Activated naive CD4-positive, alpha-beta T cell treated with anti-CD3 and anti-CD28 coated beads for 36 hours (primary cell): ENCODE measurements at regions not wholly inside any gene's neighbourhood (a gene's known extent, or its start where the extent isn't known, plus 50 kb on each side); places are given as distances from the start of the nearest gene placed in this dataset.

ENCODE experiments used
- CTCF ChIA-PET: fragments of 350-600 bp; sonication (Branson Sonifier 250); formaldehyde crosslinking; loops from one replicate; lab custom pipeline; 2021; ENCODE audit warnings: antibody characterized with exemption; lab: Charles Lee
- DNase-seq: peaks from one replicate; pipeline ENCODE4 v3.0.0-alpha.2; 2020
- H3K27ac Mint-ChIP-seq: one replicate; pipeline ENCODE4 v1.8.0; 2021; ENCODE audit warnings: mild to moderate bottlenecking, mixed read lengths
- H3K27me3 Mint-ChIP-seq: one replicate; pipeline ENCODE4 v1.8.0; 2021; ENCODE audit warnings: low read depth, mixed read lengths
- H3K36me3 Mint-ChIP-seq: one replicate; pipeline ENCODE4 v1.8.0; 2021; ENCODE audit warnings: low read depth, mixed read lengths
- H3K4me1 Mint-ChIP-seq: one replicate; pipeline ENCODE4 v1.8.0; 2021; ENCODE audit warnings: low read depth, mixed read lengths
- H3K4me3 Mint-ChIP-seq: one replicate; pipeline ENCODE4 v1.8.0; 2021; ENCODE audit warnings: mild to moderate bottlenecking, moderate library complexity, mixed read lengths
- H3K9me3 Mint-ChIP-seq: one replicate; pipeline ENCODE4 v1.8.0; 2021; ENCODE audit warnings: mixed read lengths
- intact Hi-C: fragments of 100-400 bp; cut with micrococcal nuclease; formaldehyde crosslinking; loops from one replicate; pipeline ENCODE4 v1.15.1; 2023

DNA sequence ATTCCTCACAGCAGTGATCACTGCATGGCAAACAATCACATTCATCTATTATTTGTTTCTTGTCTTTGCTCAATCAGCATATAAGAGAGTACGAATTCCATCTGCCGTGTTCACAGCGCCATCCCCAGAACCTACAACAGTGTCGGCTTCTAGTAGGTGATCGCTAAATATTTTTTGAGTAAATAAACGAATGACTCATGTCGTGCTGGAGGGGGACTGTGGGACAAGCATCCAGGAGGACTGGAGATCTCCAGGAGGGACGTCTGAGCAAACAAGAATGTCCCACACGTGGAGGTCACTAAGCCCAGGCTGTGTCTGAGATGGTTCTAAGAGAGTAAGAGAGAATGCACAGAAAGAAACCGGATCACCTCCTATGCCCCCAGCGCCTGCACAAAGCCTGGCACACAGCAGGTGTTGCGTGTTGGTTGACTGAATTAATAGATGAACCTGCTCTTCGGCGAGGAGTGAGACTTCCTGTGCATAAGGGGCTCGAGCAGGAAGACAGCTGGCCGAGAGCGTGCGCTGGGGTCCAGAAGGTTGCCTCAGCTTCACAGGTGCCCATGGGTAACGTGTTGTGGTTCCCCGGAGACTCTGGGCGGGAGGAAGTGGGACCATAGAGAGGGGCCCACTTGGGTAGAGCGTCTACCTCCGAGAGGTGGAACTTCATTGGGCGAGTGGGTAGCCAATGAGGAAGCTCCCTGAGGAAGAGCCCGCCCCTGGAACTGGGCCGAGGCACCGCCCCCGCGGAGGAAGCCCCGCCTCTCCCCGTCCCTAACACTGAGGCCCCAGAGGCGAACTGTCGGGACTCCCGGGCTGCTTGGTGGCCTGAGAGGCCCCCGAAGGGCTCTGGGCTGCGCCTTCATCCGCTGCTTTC lies 193.0 kb downstream of the MELK start:
- intact Hi-C loops = loop anchor here (1.0 to 5.0 kb wide), 5 partner anchors 193 to 1663 kb away; partner anchors contain the start of genes MELK, STOML2, ZBTB5 and ZCCHC7
- no peaks in the 10 kb centered on the region for H3K36me3 Mint-ChIP-seq
- H3K27ac Mint-ChIP-seq = no peak overlapping the region
- peaks cover 4% of the 10 kb centered on the region for H3K27me3 Mint-ChIP-seq
- H3K9me3 Mint-ChIP-seq = no peaks in the 10 kb centered on the region
- H3K4me3 Mint-ChIP-seq = peak overlapping the region; percentile 70
- DNase-seq = peak; percentile 95
- no peaks in the 10 kb centered on the region for H3K4me1 Mint-ChIP-seq
- CTCF ChIA-PET = interaction anchor here (0.6 to 1.9 kb wide), 2 partner anchors 9 to 24 kb away, joined by 3 to 6 read pairs; no protein-coding TSS in a partner anchor

DNA sequence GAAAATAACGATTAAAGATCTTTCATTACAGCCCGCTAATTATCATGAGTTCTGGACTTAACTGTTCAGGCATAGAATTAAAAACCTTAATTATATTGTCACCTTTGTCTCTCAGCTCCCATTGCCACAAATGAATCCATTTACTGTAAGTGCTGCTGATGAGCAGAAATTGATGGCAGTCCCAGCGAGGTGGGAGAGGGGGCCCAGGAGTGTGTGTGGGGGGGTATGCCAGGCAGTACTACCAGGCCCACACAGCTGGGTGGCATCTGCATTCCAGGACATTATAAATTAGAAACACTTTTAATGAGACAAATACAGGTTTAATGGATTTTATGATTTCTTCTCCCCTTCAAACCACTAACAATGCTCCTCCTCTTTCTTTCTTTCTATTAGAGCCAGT lies 196.0 kb downstream of the MELK start:
- Mint-ChIP-seq H3K27ac (no peak overlapping the region), H3K9me3 (no peaks in the 10 kb centered on the region), H3K4me3 (no peak overlapping the region), H3K27me3 (no peaks in the 10 kb centered on the region), H3K4me1 (no peaks in the 10 kb centered on the region), H3K36me3 (no peaks in the 10 kb centered on the region)
- CTCF ChIA-PET = no interaction called here
- no peak for DNase-seq
- intact Hi-C loops = loop anchor here (5.0 kb wide), 2 partner anchors 281 to 1666 kb away; partner anchors contain the start of gene STOML2

GRCh38 chr9:36770025-36770424 lies 197.3 kb downstream of the MELK start:
- Mint-ChIP-seq H3K27ac (no peak overlapping the region), H3K4me3 (no peak overlapping the region), H3K9me3 (no peaks in the 10 kb centered on the region), H3K36me3 (no peaks in the 10 kb centered on the region), H3K4me1 (no peaks in the 10 kb centered on the region), H3K27me3 (no peaks in the 10 kb centered on the region)
- intact Hi-C loops = no loop called here
- DNase-seq = no peak
- CTCF ChIA-PET = no interaction called here

- no peaks in the 10 kb centered on the region for H3K36me3 Mint-ChIP-seq
- intact Hi-C loops = no loop called here
- no peaks in the 10 kb centered on the region for H3K9me3 Mint-ChIP-seq
- no peaks in the 10 kb centered on the region for H3K4me1 Mint-ChIP-seq
- no peak for DNase-seq
- no peak overlapping the region for H3K27ac Mint-ChIP-seq
- no peak overlapping the region for H3K4me3 Mint-ChIP-seq
- CTCF ChIA-PET = interaction anchor here (0.6 kb wide), 1 partner anchor 821 kb away, joined by 3 read pairs; no protein-coding TSS in a partner anchor
- peaks cover 5% of the 10 kb centered on the region for H3K27me3 Mint-ChIP-seq
These were observed 200.0 kb downstream of the MELK start for GRCh38 chr9:36772449-36773403.

DNA sequence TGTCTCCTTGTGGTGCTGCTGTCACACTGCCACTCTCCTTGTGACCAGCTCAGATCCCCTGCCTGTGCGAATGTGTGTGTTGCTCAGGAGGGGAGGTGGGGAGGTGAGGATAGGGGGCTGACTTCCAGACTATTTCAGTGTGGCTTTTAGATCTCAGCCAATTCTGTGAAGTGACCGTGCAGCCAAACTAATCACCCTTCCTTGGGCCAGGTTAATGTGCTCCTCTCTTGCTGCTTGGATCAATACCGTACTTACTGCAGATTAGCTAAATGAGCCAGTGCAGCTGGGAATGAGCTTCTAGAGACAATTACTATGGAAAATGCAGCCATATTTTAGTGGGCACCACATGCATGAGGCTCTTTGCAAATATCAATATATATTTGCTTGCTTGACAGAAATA lies 206.0 kb downstream of the MELK start:
- no peaks in the 10 kb centered on the region for H3K4me1 Mint-ChIP-seq
- H3K27ac Mint-ChIP-seq = no peak overlapping the region
- CTCF ChIA-PET = no interaction called here
- H3K9me3 Mint-ChIP-seq = no peaks in the 10 kb centered on the region
- intact Hi-C loops = no loop called here
- no peak overlapping the region for H3K4me3 Mint-ChIP-seq
- no peaks in the 10 kb centered on the region for H3K36me3 Mint-ChIP-seq
- DNase-seq = no peak
- H3K27me3 Mint-ChIP-seq = peaks cover 28% of the 10 kb centered on the region

DNA sequence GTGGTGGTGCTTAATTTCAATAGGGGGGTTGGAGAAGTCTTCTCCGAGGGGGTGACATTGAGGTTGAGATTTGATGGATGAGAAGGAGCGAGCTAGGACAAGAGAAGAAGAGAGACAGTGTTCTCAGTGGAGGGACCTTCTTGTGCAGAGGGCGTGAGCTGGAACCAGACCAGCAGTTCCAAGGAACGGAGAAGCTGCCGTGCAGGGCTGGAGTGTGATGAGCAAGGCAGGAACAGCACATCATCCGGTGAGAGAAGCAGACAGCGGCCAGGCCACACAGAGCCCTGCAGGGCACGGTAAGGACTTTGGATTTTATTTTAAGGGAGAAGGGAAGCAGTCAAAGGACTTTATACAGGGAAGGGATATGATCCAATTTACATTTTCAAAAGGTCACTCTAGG lies 206.9 kb downstream of the MELK start:
- H3K4me1 Mint-ChIP-seq = no peaks in the 10 kb centered on the region
- DNase-seq = no peak
- intact Hi-C loops = no loop called here
- no peaks in the 10 kb centered on the region for H3K36me3 Mint-ChIP-seq
- no peak overlapping the region for H3K27ac Mint-ChIP-seq
- CTCF ChIA-PET = no interaction called here
- H3K4me3 Mint-ChIP-seq = no peak overlapping the region
- H3K9me3 Mint-ChIP-seq = no peaks in the 10 kb centered on the region
- H3K27me3 Mint-ChIP-seq = peaks cover 28% of the 10 kb centered on the region

GRCh38 chr9:36780186-36780585 lies 207.5 kb downstream of the MELK start:
- CTCF ChIA-PET = no interaction called here
- intact Hi-C loops = no loop called here
- Mint-ChIP-seq H3K27me3 (peaks cover 28% of the 10 kb centered on the region), H3K4me1 (no peaks in the 10 kb centered on the region), H3K27ac (no peak overlapping the region), H3K36me3 (no peaks in the 10 kb centered on the region), H3K4me3 (no peak overlapping the region), H3K9me3 (no peaks in the 10 kb centered on the region)
- DNase-seq = no peak

GRCh38 chr9:36781533-36781932 lies 208.8 kb downstream of the MELK start:
- Mint-ChIP-seq H3K9me3 (no peaks in the 10 kb centered on the region), H3K27me3 (peaks cover 26% of the 10 kb centered on the region), H3K27ac (no peak overlapping the region), H3K4me1 (no peaks in the 10 kb centered on the region), H3K4me3 (no peak overlapping the region), H3K36me3 (no peaks in the 10 kb centered on the region)
- intact Hi-C loops = no loop called here
- CTCF ChIA-PET = no interaction called here
- DNase-seq = no peak
